ENCODE measurements at regions not wholly inside any gene's neighbourhood (a gene's known extent, or its start where the extent isn't known, plus 50 kb on each side); places are given as distances from the start of the nearest gene placed in this dataset.
A peak's percentile ranks its signal among the peaks of the same experiment; 100 is the strongest.

DNA sequence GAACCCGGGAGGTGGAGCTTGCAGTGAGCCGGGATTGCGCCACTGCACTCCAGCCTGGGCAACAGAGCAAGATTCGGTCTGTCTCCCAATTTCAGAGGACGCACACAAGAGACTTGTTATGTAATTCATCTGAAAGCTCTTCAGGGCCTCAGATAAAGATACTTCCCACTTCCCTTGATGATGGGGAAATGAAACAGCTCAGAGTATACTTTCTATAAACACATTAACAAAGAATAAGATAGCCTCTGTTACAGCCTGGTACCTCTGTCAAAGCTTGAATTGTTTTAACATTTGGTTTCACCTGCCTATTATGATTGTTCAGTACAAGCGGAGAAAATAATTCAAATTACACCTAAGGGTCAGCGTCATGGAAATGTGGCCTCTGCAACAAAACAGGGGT, 622.9 kb upstream of the ADGRL4 start:
- H3K4me1 ChIP-seq = no peaks in the 10 kb centered on the region
- no peaks in the 10 kb centered on the region for H3K36me3 ChIP-seq
- intact Hi-C loops (cut with DNase I) = no loop called here
- DNase-seq (no peak), ATAC-seq (no peak)
- H3K9me3 ChIP-seq = no peaks in the 10 kb centered on the region
- no peaks in the 10 kb centered on the region for H3K27me3 ChIP-seq
- 90% methylated on average over 2 of the region's 7 CpGs for WGBS (ENCODE audit: insufficient coverage, low coverage, low lambda C conversion rate, missing lambda C conversion rate)
- H3K4me3 ChIP-seq = no peak overlapping the region
- no peak overlapping the region for H3K27ac ChIP-seq
- TF ChIP-seq, protein P1, sequence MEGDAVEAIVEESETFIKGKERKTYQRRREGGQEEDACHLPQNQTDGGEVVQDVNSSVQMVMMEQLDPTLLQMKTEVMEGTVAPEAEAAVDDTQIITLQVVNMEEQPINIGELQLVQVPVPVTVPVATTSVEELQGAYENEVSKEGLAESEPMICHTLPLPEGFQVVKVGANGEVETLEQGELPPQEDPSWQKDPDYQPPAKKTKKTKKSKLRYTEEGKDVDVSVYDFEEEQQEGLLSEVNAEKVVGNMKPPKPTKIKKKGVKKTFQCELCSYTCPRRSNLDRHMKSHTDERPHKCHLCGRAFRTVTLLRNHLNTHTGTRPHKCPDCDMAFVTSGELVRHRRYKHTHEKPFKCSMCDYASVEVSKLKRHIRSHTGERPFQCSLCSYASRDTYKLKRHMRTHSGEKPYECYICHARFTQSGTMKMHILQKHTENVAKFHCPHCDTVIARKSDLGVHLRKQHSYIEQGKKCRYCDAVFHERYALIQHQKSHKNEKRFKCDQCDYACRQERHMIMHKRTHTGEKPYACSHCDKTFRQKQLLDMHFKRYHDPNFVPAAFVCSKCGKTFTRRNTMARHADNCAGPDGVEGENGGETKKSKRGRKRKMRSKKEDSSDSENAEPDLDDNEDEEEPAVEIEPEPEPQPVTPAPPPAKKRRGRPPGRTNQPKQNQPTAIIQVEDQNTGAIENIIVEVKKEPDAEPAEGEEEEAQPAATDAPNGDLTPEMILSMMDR (IDR thresholded peaks at IDR 0.05) = no peak
- no peak for TF ChIP-seq POLR2A (IDR thresholded peaks at IDR 0.05)

DNA sequence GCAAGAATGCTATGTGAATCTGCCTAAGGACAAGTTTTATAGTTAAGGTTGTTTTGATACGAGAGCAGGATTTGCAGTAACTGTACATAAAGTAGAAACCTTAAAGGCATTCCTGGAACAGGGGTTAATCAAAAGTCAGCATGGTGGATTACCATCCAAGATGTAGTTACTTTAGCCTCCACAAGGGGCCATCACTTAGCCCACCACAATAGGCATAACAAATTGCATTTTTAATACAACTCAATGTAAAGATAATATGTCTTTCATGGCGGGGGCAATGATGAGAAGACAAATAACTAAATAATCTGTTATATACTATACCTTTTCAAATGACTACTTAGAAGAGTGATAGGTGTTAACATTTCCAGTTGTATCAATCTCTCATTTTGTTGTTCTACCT, 611.2 kb upstream of the ADGRL4 start:
- DNase-seq (no peak), ATAC-seq (no peak)
- no peak overlapping the region for H3K4me3 ChIP-seq
- intact Hi-C loops (cut with DNase I) = no loop called here
- no peaks in the 10 kb centered on the region for H3K36me3 ChIP-seq
- H3K9me3 ChIP-seq = no peaks in the 10 kb centered on the region
- TF ChIP-seq, protein P1 (IDR thresholded peaks at IDR 0.05) = peak in 3 of 4 donors; percentile 12 to 24 (median 23)
- no peak for TF ChIP-seq POLR2A (IDR thresholded peaks at IDR 0.05)
- WGBS (ENCODE audit: insufficient coverage, low coverage, low lambda C conversion rate, missing lambda C conversion rate) = 59% methylated on average over 2 of the region's 2 CpGs
- H3K27ac ChIP-seq = no peak overlapping the region
- no peaks in the 10 kb centered on the region for H3K4me1 ChIP-seq
- no peaks in the 10 kb centered on the region for H3K27me3 ChIP-seq

DNA sequence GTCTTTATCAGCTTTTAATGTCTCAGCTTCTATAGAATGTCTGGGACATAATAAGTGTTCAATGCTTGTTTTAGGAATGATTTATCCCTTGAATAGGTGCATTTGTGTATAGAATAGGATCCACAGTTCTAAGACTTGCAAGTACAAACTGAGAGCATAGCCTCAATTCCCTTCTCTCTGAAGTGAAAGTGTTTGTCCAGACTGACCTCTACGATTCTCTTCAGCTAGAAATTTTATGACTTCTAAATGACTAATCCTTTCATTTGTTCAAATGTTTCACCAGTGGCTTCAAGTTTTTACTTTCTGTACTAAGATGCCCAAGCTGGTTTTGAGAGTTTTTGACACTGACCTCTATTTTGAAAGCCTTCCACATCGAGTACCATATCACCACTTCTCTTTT, 608.2 kb upstream of the ADGRL4 start:
- no peaks in the 10 kb centered on the region for H3K9me3 ChIP-seq

DNA sequence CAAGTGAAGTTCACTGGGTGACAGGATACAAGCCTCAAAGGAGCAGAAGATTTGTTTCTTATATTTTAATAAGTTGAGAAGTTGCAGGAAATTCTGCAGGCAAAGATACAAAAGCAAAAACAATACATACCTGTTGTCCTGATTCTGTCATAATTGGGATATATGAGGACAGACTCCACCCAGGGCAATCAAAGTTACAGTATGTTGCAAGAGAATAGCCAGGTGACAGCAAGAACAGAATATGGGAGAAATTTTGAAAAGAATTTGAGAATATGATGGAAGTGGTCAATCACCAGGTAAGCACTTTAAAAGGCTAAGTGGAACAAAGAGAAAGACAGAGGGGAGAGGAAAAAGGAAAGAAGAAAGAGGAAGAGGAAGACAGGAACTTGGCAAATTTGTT, 607.6 kb upstream of the ADGRL4 start:
- TF ChIP-seq, protein P1 (IDR thresholded peaks at IDR 0.05) = no peak
- no peak for TF ChIP-seq POLR2A (IDR thresholded peaks at IDR 0.05)
- DNase-seq = no peak
- intact Hi-C loops (cut with DNase I) = no loop called here
- Histone ChIP-seq H3K27me3 (no peaks in the 10 kb centered on the region), H3K27ac (no peak overlapping the region), H3K36me3 (no peaks in the 10 kb centered on the region), H3K9me3 (no peaks in the 10 kb centered on the region), H3K4me3 (no peak overlapping the region), H3K4me1 (no peaks in the 10 kb centered on the region)
- ATAC-seq = no peak

More for the DNA sequence above, 608.2 kb upstream of the ADGRL4 start:
- no peaks in the 10 kb centered on the region for H3K36me3 ChIP-seq
- intact Hi-C loops (cut with DNase I) = no loop called here
- no peak overlapping the region for H3K4me3 ChIP-seq
- no peak overlapping the region for H3K27ac ChIP-seq
- no peaks in the 10 kb centered on the region for H3K27me3 ChIP-seq
- WGBS (ENCODE audit: insufficient coverage, low coverage, low lambda C conversion rate, missing lambda C conversion rate) = 48% methylated on average over 2 of the region's 2 CpGs
- TF ChIP-seq, protein P1 (IDR thresholded peaks at IDR 0.05) = no peak
- TF ChIP-seq POLR2A (IDR thresholded peaks at IDR 0.05) = no peak
- DNase-seq (no peak), ATAC-seq (no peak)
- no peaks in the 10 kb centered on the region for H3K4me1 ChIP-seq

DNA sequence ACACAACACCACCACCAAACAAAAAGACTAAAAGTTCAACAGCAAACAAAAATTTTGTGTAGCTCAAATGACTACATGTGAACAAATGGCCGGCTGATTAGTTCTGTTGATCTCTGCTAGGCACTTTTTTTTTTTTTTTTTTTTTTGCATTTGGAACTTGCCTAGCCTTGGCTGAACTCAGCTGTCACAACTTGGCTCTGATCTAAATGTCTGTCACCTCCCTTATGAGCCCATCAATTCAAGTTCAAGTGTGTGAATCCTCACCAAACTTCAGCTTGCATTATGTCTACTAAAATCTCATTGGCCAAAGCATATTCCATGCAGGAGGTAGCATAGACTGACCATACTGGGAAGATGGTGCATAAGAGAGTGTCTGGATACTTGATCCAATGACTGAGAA, 606.5 kb upstream of the ADGRL4 start:
- Histone ChIP-seq H3K27ac (no peak overlapping the region), H3K4me1 (no peaks in the 10 kb centered on the region), H3K9me3 (no peaks in the 10 kb centered on the region), H3K27me3 (no peaks in the 10 kb centered on the region), H3K4me3 (no peak overlapping the region), H3K36me3 (no peaks in the 10 kb centered on the region)
- WGBS (ENCODE audit: insufficient coverage, low coverage, low lambda C conversion rate, missing lambda C conversion rate) = 67% methylated on average over 1 of the region's 1 CpG
- intact Hi-C loops (cut with DNase I) = no loop called here
- TF ChIP-seq, protein P1 (IDR thresholded peaks at IDR 0.05) = no peak
- TF ChIP-seq POLR2A (IDR thresholded peaks at IDR 0.05) = no peak
- DNase-seq (no peak), ATAC-seq (no peak)

Data from right lobe of liver (tissue), 6 donors.